ENCODE measurements at regions not wholly inside any gene's neighbourhood (a gene's known extent, or its start where the extent isn't known, plus 50 kb on each side); places are given as distances from the start of the nearest gene placed in this dataset.

- Histone ChIP-seq H3K36me3 (ENCODE audit: insufficient read depth, low read length) (no peaks in the 10 kb centered on the region), H3F3A (ENCODE audit: insufficient read depth, low read length, poor library complexity, severe bottlenecking) (no peaks in the 10 kb centered on the region), H3K27ac (ENCODE audit: low read length) (no peak overlapping the region), H3K4me3 (ENCODE audit: low read length) (no peak overlapping the region), H3K9me3 (ENCODE audit: low read length) (no peaks in the 10 kb centered on the region), H4K20me1 (ENCODE audit: insufficient read depth) (no peaks in the 10 kb centered on the region), H3K4me2 (ENCODE audit: low read length) (no peak overlapping the region), H3K9ac (ENCODE audit: low read length) (no peak overlapping the region), H3K27me3 (ENCODE audit: insufficient read depth, low read depth, low read length) (no peaks in the 10 kb centered on the region), H3K79me2 (replicated peaks; ENCODE audit: insufficient read depth, low read length) (no peaks in the 10 kb centered on the region), H2AFZ (ENCODE audit: low read depth, low read length) (no peak overlapping the region), H3K9me2 (ENCODE audit: insufficient read depth, low read length) (no peaks in the 10 kb centered on the region)
- TF ChIP-seq TAF1 (IDR thresholded peaks at IDR 0.05; ENCODE audit: low read depth) (no peak), RAD21 (conservative IDR thresholded peaks at IDR 0.05) (no peak), EZH2 (IDR thresholded peaks at IDR 0.05; ENCODE audit: borderline replicate concordance, insufficient read depth, low read length, poor library complexity, severe bottlenecking) (no peak), SMC3 (conservative IDR thresholded peaks at IDR 0.05; ENCODE audit: poor library complexity) (no peak), EP300 (conservative IDR thresholded peaks at IDR 0.05; ENCODE audit: poor library complexity, severe bottlenecking) (no peak), POLR2AphosphoS5 (IDR thresholded peaks at IDR 0.05) (no peak), MXI1 (conservative IDR thresholded peaks at IDR 0.05; ENCODE audit: poor library complexity, severe bottlenecking) (no peak)
- TF ChIP-seq, protein P1, sequence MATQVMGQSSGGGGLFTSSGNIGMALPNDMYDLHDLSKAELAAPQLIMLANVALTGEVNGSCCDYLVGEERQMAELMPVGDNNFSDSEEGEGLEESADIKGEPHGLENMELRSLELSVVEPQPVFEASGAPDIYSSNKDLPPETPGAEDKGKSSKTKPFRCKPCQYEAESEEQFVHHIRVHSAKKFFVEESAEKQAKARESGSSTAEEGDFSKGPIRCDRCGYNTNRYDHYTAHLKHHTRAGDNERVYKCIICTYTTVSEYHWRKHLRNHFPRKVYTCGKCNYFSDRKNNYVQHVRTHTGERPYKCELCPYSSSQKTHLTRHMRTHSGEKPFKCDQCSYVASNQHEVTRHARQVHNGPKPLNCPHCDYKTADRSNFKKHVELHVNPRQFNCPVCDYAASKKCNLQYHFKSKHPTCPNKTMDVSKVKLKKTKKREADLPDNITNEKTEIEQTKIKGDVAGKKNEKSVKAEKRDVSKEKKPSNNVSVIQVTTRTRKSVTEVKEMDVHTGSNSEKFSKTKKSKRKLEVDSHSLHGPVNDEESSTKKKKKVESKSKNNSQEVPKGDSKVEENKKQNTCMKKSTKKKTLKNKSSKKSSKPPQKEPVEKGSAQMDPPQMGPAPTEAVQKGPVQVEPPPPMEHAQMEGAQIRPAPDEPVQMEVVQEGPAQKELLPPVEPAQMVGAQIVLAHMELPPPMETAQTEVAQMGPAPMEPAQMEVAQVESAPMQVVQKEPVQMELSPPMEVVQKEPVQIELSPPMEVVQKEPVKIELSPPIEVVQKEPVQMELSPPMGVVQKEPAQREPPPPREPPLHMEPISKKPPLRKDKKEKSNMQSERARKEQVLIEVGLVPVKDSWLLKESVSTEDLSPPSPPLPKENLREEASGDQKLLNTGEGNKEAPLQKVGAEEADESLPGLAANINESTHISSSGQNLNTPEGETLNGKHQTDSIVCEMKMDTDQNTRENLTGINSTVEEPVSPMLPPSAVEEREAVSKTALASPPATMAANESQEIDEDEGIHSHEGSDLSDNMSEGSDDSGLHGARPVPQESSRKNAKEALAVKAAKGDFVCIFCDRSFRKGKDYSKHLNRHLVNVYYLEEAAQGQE (IDR thresholded peaks at IDR 0.05; ENCODE audit: borderline replicate concordance) = no peak
- TF ChIP-seq, protein P2, sequence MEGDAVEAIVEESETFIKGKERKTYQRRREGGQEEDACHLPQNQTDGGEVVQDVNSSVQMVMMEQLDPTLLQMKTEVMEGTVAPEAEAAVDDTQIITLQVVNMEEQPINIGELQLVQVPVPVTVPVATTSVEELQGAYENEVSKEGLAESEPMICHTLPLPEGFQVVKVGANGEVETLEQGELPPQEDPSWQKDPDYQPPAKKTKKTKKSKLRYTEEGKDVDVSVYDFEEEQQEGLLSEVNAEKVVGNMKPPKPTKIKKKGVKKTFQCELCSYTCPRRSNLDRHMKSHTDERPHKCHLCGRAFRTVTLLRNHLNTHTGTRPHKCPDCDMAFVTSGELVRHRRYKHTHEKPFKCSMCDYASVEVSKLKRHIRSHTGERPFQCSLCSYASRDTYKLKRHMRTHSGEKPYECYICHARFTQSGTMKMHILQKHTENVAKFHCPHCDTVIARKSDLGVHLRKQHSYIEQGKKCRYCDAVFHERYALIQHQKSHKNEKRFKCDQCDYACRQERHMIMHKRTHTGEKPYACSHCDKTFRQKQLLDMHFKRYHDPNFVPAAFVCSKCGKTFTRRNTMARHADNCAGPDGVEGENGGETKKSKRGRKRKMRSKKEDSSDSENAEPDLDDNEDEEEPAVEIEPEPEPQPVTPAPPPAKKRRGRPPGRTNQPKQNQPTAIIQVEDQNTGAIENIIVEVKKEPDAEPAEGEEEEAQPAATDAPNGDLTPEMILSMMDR (IDR thresholded peaks at IDR 0.05; ENCODE audit: poor library complexity, severe bottlenecking) = no peak
These were observed 104.3 kb downstream of the AHR start for GRCh38 chr7:17402628-17403278.

- no peaks in the 10 kb centered on the region for H3K79me2 ChIP-seq (replicated peaks; ENCODE audit: insufficient read depth, low read length)
- no peaks in the 10 kb centered on the region for H3F3A ChIP-seq (ENCODE audit: insufficient read depth, low read length, poor library complexity, severe bottlenecking)
- no peaks in the 10 kb centered on the region for H3K27me3 ChIP-seq (ENCODE audit: insufficient read depth, low read depth, low read length)
- H3K4me3 ChIP-seq (ENCODE audit: low read length) = no peak overlapping the region
- H2AFZ ChIP-seq (ENCODE audit: low read depth, low read length) = no peak overlapping the region
- H3K9me2 ChIP-seq (ENCODE audit: insufficient read depth, low read length) = no peaks in the 10 kb centered on the region
- no peaks in the 10 kb centered on the region for H4K20me1 ChIP-seq (ENCODE audit: insufficient read depth)
- no peak overlapping the region for H3K9ac ChIP-seq (ENCODE audit: low read length)
- H3K36me3 ChIP-seq (ENCODE audit: insufficient read depth, low read length) = no peaks in the 10 kb centered on the region
- H3K27ac ChIP-seq (ENCODE audit: low read length) = no peak overlapping the region
- H3K4me2 ChIP-seq (ENCODE audit: low read length) = no peak overlapping the region
- H3K9me3 ChIP-seq (ENCODE audit: low read length) = no peaks in the 10 kb centered on the region
- TF ChIP-seq EP300 (conservative IDR thresholded peaks at IDR 0.05; ENCODE audit: poor library complexity, severe bottlenecking) (no peak), SMC3 (conservative IDR thresholded peaks at IDR 0.05; ENCODE audit: poor library complexity) (no peak), RAD21 (conservative IDR thresholded peaks at IDR 0.05) (no peak), POLR2AphosphoS5 (IDR thresholded peaks at IDR 0.05) (no peak), EZH2 (IDR thresholded peaks at IDR 0.05; ENCODE audit: borderline replicate concordance, insufficient read depth, low read length, poor library complexity, severe bottlenecking) (no peak), TAF1 (IDR thresholded peaks at IDR 0.05; ENCODE audit: low read depth) (no peak), MXI1 (conservative IDR thresholded peaks at IDR 0.05; ENCODE audit: poor library complexity, severe bottlenecking) (no peak)
- TF ChIP-seq, protein P1 (IDR thresholded peaks at IDR 0.05; ENCODE audit: borderline replicate concordance) = no peak
- TF ChIP-seq, protein P2 (IDR thresholded peaks at IDR 0.05; ENCODE audit: poor library complexity, severe bottlenecking) = no peak
These were observed 105.6 kb downstream of the AHR start for GRCh38 chr7:17404006-17404405.
